IgD-negative memory B cell (primary cell): ENCODE measurements at regions not wholly inside any gene's neighbourhood (a gene's known extent, or its start where the extent isn't known, plus 50 kb on each side); places are given as distances from the start of the nearest gene placed in this dataset.

ENCODE experiments used
- H3K27ac Mint-ChIP-seq, 3 donors: one replicate each; pipeline ENCODE4 v1.8.0; 2020 to 2022; ENCODE audit warnings: mild to moderate bottlenecking in 3 of 3, mixed read lengths in 3 of 3, moderate library complexity in 1 of 3
- H3K27me3 Mint-ChIP-seq: one replicate; pipeline ENCODE4 v1.8.0; 2021; ENCODE audit warnings: mixed read lengths
- H3K36me3 Mint-ChIP-seq: one replicate; pipeline ENCODE4 v1.8.0; 2020; ENCODE audit warnings: mild to moderate bottlenecking, mixed read lengths
- H3K4me1 Mint-ChIP-seq, 3 donors: one replicate each; pipeline ENCODE4 v1.8.0; 2020 to 2022; ENCODE audit warnings: mixed read lengths in 3 of 3, mild to moderate bottlenecking in 1 of 3
- H3K4me3 Mint-ChIP-seq, 4 donors: one replicate each; pipeline ENCODE4 v1.8.0; 2020 to 2022; ENCODE audit warnings: mild to moderate bottlenecking in 4 of 4, mixed read lengths in 4 of 4, moderate library complexity in 3 of 4
- H3K9me3 Mint-ChIP-seq, 3 donors: one replicate each; pipeline ENCODE4 v1.8.0; 2020 to 2021; ENCODE audit warnings: mixed read lengths in 3 of 3, mild to moderate bottlenecking in 1 of 3

- Mint-ChIP-seq H3K27me3 (no peaks in the 10 kb centered on the region), H3K27ac (no peak overlapping the region), H3K4me1 (no peaks in the 10 kb centered on the region), H3K4me3 (no peak overlapping the region), H3K36me3 (no peaks in the 10 kb centered on the region), H3K9me3 (peaks cover 0 to 8% (median 7%) of the 10 kb centered on the region in 3 donors)
These were observed 72.5 kb upstream of the SRRM4 start for GRCh38 chr12:118908811-118909210.

GRCh38 chr12:118912697-118913270, 68.6 kb upstream of the SRRM4 start:
- no peaks in the 10 kb centered on the region for H3K27me3 Mint-ChIP-seq
- H3K4me1 Mint-ChIP-seq: no peaks in the 10 kb centered on the region
- no peak overlapping the region for H3K27ac Mint-ChIP-seq
- H3K36me3 Mint-ChIP-seq: no peaks in the 10 kb centered on the region
- no peak overlapping the region for H3K4me3 Mint-ChIP-seq
- H3K9me3 Mint-ChIP-seq: peaks cover 0 to 2% (median under 1%) of the 10 kb centered on the region in 3 donors

GRCh38 chr12:118921761-118922160, 59.6 kb upstream of the SRRM4 start:
- H3K4me1 Mint-ChIP-seq: no peaks in the 10 kb centered on the region
- H3K27ac Mint-ChIP-seq: no peak overlapping the region
- H3K9me3 Mint-ChIP-seq: peaks cover 0 to 4% (median 4%) of the 10 kb centered on the region in 3 donors

DNA sequence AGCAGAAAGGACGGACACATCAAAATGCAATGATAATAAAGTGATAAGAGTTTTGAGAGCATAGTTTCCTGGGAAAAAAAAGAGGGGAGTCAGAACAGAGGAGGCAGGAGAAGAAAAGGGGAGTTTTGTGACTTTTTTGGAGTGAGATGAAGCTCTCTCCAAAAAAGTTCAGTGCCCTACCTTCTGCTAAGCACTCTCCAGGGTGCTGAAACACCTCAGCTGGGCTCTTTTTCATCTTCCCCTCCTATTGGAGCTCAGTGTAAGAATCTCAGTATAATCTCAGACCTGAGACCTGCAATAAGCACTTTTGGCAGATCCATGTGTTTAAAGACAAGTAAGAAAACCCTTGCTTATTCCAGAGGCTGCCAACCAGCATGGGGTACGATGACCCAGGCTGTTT, 58.9 kb upstream of the SRRM4 start:
- Mint-ChIP-seq H3K4me1 (no peaks in the 10 kb centered on the region), H3K36me3 (no peaks in the 10 kb centered on the region), H3K27me3 (no peaks in the 10 kb centered on the region), H3K9me3 (peaks cover 0 to 4% (median 4%) of the 10 kb centered on the region in 3 donors), H3K4me3 (no peak overlapping the region), H3K27ac (no peak overlapping the region)

More at GRCh38 chr12:118921761-118922160, 59.6 kb upstream of the SRRM4 start:
- Mint-ChIP-seq H3K27me3 (no peaks in the 10 kb centered on the region), H3K4me3 (no peak overlapping the region), H3K36me3 (no peaks in the 10 kb centered on the region)

GRCh38 chr12:118925407-118925806, 55.9 kb upstream of the SRRM4 start:
- Mint-ChIP-seq H3K4me3 (no peak overlapping the region), H3K27me3 (no peaks in the 10 kb centered on the region), H3K4me1 (no peaks in the 10 kb centered on the region), H3K9me3 (peaks cover 2 to 6% (median 5%) of the 10 kb centered on the region in 3 donors), H3K27ac (no peak overlapping the region), H3K36me3 (no peaks in the 10 kb centered on the region)

DNA sequence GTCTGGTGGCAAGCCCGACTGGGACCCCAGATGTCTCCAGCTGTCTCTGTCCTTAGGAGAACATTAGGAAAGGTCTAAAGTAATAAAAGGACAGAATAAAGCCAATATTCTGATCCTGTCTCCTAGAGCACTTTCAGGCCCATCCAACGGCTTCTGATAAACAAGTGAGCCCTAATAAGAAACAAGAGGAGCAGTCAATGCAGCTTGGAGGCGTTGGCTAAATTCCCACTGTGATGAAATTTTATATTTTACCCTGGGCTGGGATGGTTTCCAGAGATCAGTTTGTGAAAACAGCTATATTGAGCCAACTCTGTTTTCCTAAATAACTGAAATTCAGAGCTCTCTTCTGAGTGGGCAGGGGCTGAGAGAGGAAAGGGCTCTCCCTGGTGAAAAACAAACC, 55.5 kb upstream of the SRRM4 start:
- H3K27me3 Mint-ChIP-seq: no peaks in the 10 kb centered on the region

More for the DNA sequence above, 55.5 kb upstream of the SRRM4 start:
- no peaks in the 10 kb centered on the region for H3K36me3 Mint-ChIP-seq
- peaks cover 2 to 6% (median 5%) of the 10 kb centered on the region in 3 donors for H3K9me3 Mint-ChIP-seq
- H3K4me1 Mint-ChIP-seq: no peaks in the 10 kb centered on the region
- H3K27ac Mint-ChIP-seq: no peak overlapping the region
- H3K4me3 Mint-ChIP-seq: no peak overlapping the region
